ENCODE measurements at regions not wholly inside any gene's neighbourhood (a gene's known extent, or its start where the extent isn't known, plus 50 kb on each side); places are given as distances from the start of the nearest gene placed in this dataset.

DNA sequence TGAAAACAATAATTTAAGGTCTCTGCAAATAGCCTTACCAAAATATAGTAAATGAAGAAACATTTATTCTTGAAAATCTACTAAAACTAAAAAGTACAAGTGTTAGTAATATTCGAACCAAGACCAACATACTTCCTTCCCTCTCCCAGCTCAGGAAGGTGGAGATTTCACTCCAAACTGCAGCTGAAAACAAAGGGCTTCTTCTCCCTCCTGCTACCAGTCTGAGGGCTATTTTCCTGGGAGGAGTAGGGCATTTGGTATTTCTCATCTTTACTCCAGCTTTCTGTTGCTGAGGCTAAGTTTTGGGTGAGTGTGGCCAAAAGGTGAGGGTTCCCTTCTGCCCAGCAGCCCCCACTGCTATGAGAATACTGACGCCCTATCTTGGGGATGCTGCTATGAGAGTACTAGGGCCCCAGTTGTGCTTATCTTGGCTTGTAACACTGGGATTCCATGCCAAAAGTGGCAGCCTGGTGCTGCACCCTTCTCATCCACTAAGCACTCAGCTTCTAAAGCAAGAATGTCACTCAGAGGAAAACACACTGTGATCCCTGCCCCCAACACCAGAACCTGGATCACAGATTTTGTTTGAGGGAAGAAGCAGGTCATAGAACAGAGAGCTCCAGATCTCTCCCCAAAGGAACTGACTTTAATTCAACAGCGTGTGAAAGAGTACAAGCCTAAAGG, 130.7 kb upstream of the KLF7 start:
- H3K36me3 ChIP-seq (ENCODE audit: control insufficient read depth, insufficient read depth, low read length): no peaks in the 10 kb centered on the region
- WGBS (ENCODE audit: insufficient coverage, low coverage, missing lambda C conversion rate): 13% methylated on average over 2 of the region's 3 CpGs
- no peak overlapping the region for H3K9ac ChIP-seq (ENCODE audit: insufficient read depth in 1 of 2, low read depth in 2 of 2, low read length in 2 of 2)
- no peaks in the 10 kb centered on the region for H3K4me1 ChIP-seq (replicated peaks in 1 of 2; ENCODE audit: control insufficient read depth in 2 of 2, insufficient read depth in 2 of 2, low read length in 2 of 2)
- no peaks in the 10 kb centered on the region for H3K9me3 ChIP-seq (replicated peaks; ENCODE audit: control insufficient read depth, insufficient read depth, low read depth, low read length)
- intact Hi-C loops (cut with micrococcal nuclease): no loop called here
- FAIRE-seq (no peak), DNase-seq (ENCODE audit: extremely low read depth in 1 of 4, low spot score in 3 of 4) (no peak), ATAC-seq (no peak)
- no peak overlapping the region for H2AFZ ChIP-seq (ENCODE audit: low read depth, low read length)
- in situ Hi-C loops (cut with MboI): no loop called here
- H3K4me3 ChIP-seq: no peak overlapping the region
- no peaks in the 10 kb centered on the region for H3K9me1 ChIP-seq (ENCODE audit: control insufficient read depth, insufficient read depth, low read length)
- no peaks in the 10 kb centered on the region for H4K20me1 ChIP-seq (replicated peaks; ENCODE audit: control insufficient read depth, insufficient read depth, low read length)
- CTCF ChIA-PET (ENCODE audit: low intra/inter-chr PET ratio): no interaction called here
- no peaks in the 10 kb centered on the region for H3K27me3 ChIP-seq (ENCODE audit: control insufficient read depth in 2 of 2, insufficient read depth in 2 of 2, low read length in 2 of 2)
- H3K4me2 ChIP-seq (ENCODE audit: insufficient read depth, low read length): no peak overlapping the region
- no peaks in the 10 kb centered on the region for H3K79me2 ChIP-seq (ENCODE audit: control insufficient read depth, insufficient read depth, low read length)
- TF ChIP-seq SP1 (CRISPR knock-in tag; IDR thresholded peaks at IDR 0.05) (no peak), NFE2 (IDR thresholded peaks at IDR 0.05; ENCODE audit: low read depth) (no peak), HMG20B (CRISPR knock-in tag; IDR thresholded peaks at IDR 0.05) (no peak), PYGO2 (tag; IDR thresholded peaks at IDR 0.05) (no peak), ZNF143 (CRISPR knock-in tag; IDR thresholded peaks at IDR 0.05) (no peak), KLF13 (tag; IDR thresholded peaks at IDR 0.05; ENCODE audit: borderline replicate concordance, low read depth) (no peak), ARID2 (IDR thresholded peaks at IDR 0.05) (no peak), ZNF780A (CRISPR knock-in tag; IDR thresholded peaks at IDR 0.05) (no peak), MCM2 (IDR thresholded peaks at IDR 0.05; ENCODE audit: low read depth) (no peak), ZC3H11A (IDR thresholded peaks at IDR 0.05; ENCODE audit: low read depth, low read length) (no peak), ZNF140 (CRISPR knock-in tag; IDR thresholded peaks at IDR 0.05) (no peak), NFIC (IDR thresholded peaks at IDR 0.05) (no peak), MYC (IDR thresholded peaks at IDR 0.05; ENCODE audit: low read depth, low read length) (no peak), MYC (CRISPR knock-in tag; IDR thresholded peaks at IDR 0.05; ENCODE audit: borderline replicate concordance, low read depth) (no peak), NR1H2 (CRISPR knock-in tag; IDR thresholded peaks at IDR 0.05) (no peak), DACH1 (IDR thresholded peaks at IDR 0.05; ENCODE audit: partially characterized antibody) (no peak), FOXJ2 (tag; IDR thresholded peaks at IDR 0.05) (no peak)
- TF ChIP-seq, protein P1, sequence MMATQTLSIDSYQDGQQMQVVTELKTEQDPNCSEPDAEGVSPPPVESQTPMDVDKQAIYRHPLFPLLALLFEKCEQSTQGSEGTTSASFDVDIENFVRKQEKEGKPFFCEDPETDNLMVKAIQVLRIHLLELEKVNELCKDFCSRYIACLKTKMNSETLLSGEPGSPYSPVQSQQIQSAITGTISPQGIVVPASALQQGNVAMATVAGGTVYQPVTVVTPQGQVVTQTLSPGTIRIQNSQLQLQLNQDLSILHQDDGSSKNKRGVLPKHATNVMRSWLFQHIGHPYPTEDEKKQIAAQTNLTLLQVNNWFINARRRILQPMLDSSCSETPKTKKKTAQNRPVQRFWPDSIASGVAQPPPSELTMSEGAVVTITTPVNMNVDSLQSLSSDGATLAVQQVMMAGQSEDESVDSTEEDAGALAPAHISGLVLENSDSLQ (IDR thresholded peaks at IDR 0.05): no peak
- TF ChIP-seq, protein P2, sequence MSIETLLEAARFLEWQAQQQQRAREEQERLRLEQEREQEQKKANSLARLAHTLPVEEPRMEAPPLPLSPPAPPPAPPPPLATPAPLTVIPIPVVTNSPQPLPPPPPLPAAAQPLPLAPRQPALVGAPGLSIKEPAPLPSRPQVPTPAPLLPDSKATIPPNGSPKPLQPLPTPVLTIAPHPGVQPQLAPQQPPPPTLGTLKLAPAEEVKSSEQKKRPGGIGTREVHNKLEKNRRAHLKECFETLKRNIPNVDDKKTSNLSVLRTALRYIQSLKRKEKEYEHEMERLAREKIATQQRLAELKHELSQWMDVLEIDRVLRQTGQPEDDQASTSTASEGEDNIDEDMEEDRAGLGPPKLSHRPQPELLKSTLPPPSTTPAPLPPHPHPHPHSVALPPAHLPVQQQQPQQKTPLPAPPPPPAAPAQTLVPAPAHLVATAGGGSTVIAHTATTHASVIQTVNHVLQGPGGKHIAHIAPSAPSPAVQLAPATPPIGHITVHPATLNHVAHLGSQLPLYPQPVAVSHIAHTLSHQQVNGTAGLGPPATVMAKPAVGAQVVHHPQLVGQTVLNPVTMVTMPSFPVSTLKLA (conservative IDR thresholded peaks at IDR 0.05): no peak
- TF ChIP-seq, protein P3, sequence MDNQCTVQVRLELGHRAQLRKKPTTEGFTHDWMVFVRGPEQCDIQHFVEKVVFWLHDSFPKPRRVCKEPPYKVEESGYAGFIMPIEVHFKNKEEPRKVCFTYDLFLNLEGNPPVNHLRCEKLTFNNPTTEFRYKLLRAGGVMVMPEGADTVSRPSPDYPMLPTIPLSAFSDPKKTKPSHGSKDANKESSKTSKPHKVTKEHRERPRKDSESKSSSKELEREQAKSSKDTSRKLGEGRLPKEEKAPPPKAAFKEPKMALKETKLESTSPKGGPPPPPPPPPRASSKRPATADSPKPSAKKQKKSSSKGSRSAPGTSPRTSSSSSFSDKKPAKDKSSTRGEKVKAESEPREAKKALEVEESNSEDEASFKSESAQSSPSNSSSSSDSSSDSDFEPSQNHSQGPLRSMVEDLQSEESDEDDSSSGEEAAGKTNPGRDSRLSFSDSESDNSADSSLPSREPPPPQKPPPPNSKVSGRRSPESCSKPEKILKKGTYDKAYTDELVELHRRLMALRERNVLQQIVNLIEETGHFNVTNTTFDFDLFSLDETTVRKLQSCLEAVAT (IDR thresholded peaks at IDR 0.05): no peak
- no TSS peak for BruUV-seq (replicated peaks)
- no peak overlapping the region for H3K27ac ChIP-seq (ENCODE audit: extremely low read depth, low read depth, low read length)
- POLR2A ChIA-PET: interaction anchor here (1.3 kb wide), 1 partner anchor 14 kb away, joined by 4 read pairs; no protein-coding TSS in a partner anchor

All from K562 (cell line).